ENCODE measurements at regions not wholly inside any gene's neighbourhood (a gene's known extent, or its start where the extent isn't known, plus 50 kb on each side); places are given as distances from the start of the nearest gene placed in this dataset.
A peak's percentile ranks its signal among the peaks of the same experiment; 100 is the strongest.
"Not testable (repeated sequence)": the region's sequence is repeated elsewhere in the genome, so short reads cannot be mapped to it uniquely, and the experiment has no call there.

DNA sequence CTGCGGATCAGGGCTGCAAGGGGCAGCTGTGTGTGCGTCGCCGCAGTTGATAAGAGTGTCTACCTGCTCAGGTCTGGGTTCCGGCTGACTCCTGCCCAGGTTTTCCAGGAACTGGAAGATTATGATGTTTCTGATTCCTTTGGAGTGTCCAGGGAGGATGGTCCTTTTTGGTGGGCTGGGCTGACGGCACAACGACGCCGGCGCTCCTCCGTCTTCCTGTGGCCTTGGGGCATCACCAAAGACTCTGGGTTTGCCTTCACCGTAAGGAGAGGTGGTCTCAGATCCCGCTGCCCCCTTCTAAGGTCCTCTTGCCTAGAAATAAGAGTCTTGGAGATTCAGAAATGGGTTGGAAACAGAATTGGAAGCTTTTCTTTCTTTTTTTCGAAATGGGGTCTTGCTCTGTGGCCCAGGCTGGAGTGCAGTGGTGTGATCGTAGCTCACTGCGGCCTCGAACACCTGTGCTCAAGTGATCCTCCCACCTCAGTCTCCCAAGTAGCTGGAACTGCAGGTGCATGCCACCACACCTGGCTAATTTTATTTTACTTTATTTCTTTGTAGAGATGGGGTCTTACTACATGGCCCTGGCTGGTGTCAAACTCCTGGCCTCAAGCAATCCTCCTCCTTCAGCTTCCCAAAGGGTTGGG is 1245.5 kb upstream of the PHF14 start:
- not testable (repeated sequence) for H3K27ac ChIP-seq; H3K27me3 ChIP-seq; H3K36me3 ChIP-seq; H3K4me3 ChIP-seq; H3K9me3 ChIP-seq (ENCODE audit: low read depth); DNase-seq (ENCODE audit: low read depth in 1 of 2, low spot score in 1 of 2); H3K4me1 ChIP-seq (ENCODE audit: low read depth)

DNA sequence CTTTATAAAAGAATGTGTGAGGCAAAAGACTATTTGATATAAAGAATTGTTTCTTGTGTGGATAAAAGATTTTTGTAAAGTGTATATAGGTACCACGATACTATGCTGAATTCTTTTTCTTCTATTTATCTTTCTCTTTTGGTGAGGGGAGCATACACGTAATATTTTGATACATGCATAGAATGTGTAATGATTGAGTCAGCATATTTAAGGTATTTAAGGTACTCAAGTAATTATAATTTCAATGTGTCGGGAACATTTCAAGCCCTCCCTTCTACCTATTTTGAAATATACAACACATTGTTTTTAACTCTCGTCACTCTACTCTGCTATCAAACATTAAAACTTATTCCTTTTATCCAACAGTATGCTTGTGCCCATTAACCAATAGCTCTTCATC is 1221.6 kb upstream of the PHF14 start:
- H3K4me1 ChIP-seq (ENCODE audit: low read depth), result no peaks in the 10 kb centered on the region
- TF ChIP-seq, protein P1, sequence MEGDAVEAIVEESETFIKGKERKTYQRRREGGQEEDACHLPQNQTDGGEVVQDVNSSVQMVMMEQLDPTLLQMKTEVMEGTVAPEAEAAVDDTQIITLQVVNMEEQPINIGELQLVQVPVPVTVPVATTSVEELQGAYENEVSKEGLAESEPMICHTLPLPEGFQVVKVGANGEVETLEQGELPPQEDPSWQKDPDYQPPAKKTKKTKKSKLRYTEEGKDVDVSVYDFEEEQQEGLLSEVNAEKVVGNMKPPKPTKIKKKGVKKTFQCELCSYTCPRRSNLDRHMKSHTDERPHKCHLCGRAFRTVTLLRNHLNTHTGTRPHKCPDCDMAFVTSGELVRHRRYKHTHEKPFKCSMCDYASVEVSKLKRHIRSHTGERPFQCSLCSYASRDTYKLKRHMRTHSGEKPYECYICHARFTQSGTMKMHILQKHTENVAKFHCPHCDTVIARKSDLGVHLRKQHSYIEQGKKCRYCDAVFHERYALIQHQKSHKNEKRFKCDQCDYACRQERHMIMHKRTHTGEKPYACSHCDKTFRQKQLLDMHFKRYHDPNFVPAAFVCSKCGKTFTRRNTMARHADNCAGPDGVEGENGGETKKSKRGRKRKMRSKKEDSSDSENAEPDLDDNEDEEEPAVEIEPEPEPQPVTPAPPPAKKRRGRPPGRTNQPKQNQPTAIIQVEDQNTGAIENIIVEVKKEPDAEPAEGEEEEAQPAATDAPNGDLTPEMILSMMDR (IDR thresholded peaks at IDR 0.05; ENCODE audit: low read depth, low read length), result no peak
- no peaks in the 10 kb centered on the region for H3K36me3 ChIP-seq
- H3K4me3 ChIP-seq, result no peak overlapping the region
- H3K9me3 ChIP-seq (ENCODE audit: low read depth), result no peaks in the 10 kb centered on the region
- DNase-seq (ENCODE audit: low read depth in 1 of 2, low spot score in 1 of 2), result no peak
- H3K27me3 ChIP-seq, result no peaks in the 10 kb centered on the region
- no peak overlapping the region for H3K27ac ChIP-seq

DNA sequence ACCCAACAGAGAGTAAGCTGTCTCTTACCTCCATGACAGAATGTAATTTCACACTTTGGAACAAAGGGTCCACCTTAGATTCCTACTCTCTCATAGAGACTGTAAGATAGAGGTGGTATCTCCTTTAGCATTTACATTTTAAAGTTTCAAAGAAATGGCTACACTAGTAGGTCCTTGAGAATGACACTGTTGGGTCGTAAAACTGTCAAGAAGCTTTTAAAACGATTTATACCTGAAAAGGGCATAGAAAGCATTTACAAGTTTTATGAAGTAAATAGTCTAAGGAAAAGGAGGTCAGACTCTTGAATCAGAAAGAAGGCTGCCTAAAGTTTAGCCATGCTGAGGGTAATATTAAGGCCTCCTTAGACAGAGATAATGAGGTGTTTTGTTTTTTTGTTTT is 1212.4 kb upstream of the PHF14 start:
- no peaks in the 10 kb centered on the region for H3K4me1 ChIP-seq (ENCODE audit: low read depth)
- DNase-seq (ENCODE audit: low read depth in 1 of 2, low spot score in 1 of 2), result no peak
- no peaks in the 10 kb centered on the region for H3K36me3 ChIP-seq
- no peaks in the 10 kb centered on the region for H3K9me3 ChIP-seq (ENCODE audit: low read depth)
- no peaks in the 10 kb centered on the region for H3K27me3 ChIP-seq
- no peak overlapping the region for H3K27ac ChIP-seq
- no peak overlapping the region for H3K4me3 ChIP-seq
- TF ChIP-seq, protein P1 (IDR thresholded peaks at IDR 0.05; ENCODE audit: low read depth, low read length), result no peak

DNA sequence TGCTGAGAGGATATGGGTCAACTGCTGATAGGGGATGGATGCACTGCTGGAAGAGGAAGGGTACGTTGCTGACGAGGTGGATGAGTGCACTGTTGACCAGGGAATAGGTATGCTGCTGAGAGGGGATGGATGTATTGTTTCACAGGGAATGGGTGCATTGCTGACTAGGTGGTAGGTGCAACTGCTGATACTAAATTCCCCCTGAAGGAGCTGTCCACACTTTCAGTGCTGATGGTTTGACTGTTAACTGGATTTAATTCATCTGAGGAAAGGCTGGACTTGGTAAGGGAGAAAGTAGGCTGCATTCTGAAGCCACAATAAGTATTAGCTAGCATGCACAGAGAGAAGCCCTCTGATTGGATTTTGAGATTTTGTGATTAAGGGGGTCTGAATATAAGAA is 1196.8 kb upstream of the PHF14 start:
- TF ChIP-seq, protein P1 (IDR thresholded peaks at IDR 0.05; ENCODE audit: low read depth, low read length), result no peak
- no peaks in the 10 kb centered on the region for H3K9me3 ChIP-seq (ENCODE audit: low read depth)
- DNase-seq (ENCODE audit: low read depth in 1 of 2, low spot score in 1 of 2), result peak in 1 of 2 donors; percentile 56
- no peaks in the 10 kb centered on the region for H3K4me1 ChIP-seq (ENCODE audit: low read depth)
- H3K4me3 ChIP-seq, result no peak overlapping the region
- H3K36me3 ChIP-seq, result no peaks in the 10 kb centered on the region
- no peak overlapping the region for H3K27ac ChIP-seq
- H3K27me3 ChIP-seq, result no peaks in the 10 kb centered on the region

DNA sequence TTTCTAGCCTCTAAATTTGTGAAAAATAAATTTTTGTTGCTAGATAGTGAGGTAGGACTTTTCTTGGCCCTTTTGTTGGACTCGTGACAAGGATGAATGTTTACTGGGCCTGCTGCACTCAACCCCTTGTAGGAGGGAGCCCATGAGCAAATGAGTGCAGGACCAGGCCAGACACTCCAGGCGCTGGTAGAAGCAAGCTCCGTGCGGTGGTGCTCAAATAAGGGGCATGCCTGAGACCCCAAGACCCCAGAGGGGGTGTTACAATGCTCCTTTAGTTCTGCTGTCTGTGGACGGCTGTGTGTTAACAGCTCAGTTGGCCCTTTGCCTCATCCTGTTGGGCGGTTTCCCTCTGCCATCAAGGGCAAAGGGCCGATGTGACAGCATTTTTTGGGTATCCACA is 1195.3 kb upstream of the PHF14 start:
- TF ChIP-seq, protein P1 (IDR thresholded peaks at IDR 0.05; ENCODE audit: low read depth, low read length), result no peak
- no peak for DNase-seq (ENCODE audit: low read depth in 1 of 2, low spot score in 1 of 2)
- Histone ChIP-seq H3K36me3 (no peaks in the 10 kb centered on the region), H3K27me3 (no peaks in the 10 kb centered on the region), H3K4me1 (ENCODE audit: low read depth) (no peaks in the 10 kb centered on the region), H3K4me3 (no peak overlapping the region), H3K9me3 (ENCODE audit: low read depth) (no peaks in the 10 kb centered on the region), H3K27ac (no peak overlapping the region)

DNA sequence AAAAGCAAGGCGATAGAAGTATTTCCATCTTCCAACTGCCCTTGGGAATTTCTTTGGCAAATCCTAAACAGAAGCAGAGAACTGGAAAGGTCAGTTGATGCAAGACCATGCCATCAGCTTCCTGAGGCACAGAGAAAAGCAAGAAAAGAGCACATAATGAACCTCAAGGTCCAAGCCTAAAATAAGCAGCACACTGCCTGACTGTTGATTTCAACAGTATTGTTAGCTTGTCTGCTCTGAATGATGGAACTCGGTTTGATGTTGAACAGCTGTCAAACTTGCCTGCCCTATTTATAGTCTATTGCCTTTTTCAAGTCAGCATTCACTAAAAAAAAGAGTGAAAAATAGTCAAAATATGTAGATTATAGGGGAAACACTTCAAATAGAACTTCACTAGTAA is 1192.0 kb upstream of the PHF14 start:
- Histone ChIP-seq H3K27me3 (no peaks in the 10 kb centered on the region), H3K4me3 (no peak overlapping the region), H3K9me3 (ENCODE audit: low read depth) (no peaks in the 10 kb centered on the region), H3K4me1 (ENCODE audit: low read depth) (no peaks in the 10 kb centered on the region), H3K36me3 (no peaks in the 10 kb centered on the region), H3K27ac (no peak overlapping the region)
- TF ChIP-seq, protein P1 (IDR thresholded peaks at IDR 0.05; ENCODE audit: low read depth, low read length), result no peak
- no peak for DNase-seq (ENCODE audit: low read depth in 1 of 2, low spot score in 1 of 2)

Data from cardiac muscle cell (in vitro differentiated cells and primary cell).